CD4-positive, alpha-beta T cell (primary cell): ENCODE measurements at regions not wholly inside any gene's neighbourhood (a gene's known extent, or its start where the extent isn't known, plus 50 kb on each side); places are given as distances from the start of the nearest gene placed in this dataset.

Experiments used
- ATAC-seq: fragments of 200-7000 bp; cut with Tn5 transposase; one replicate; pipeline ENCODE4 v1.10.0; 2022; ENCODE audit warnings: mild to moderate bottlenecking; ENCODE audit not compliant: poor library complexity
- CTCF ChIA-PET: fragments of 350-600 bp; sonication (Branson Sonifier 250); formaldehyde crosslinking; loops from one replicate; lab custom pipeline; 2021; ENCODE audit warnings: antibody characterized with exemption, inconsistent platforms; lab: Charles Lee
- POLR2A ChIA-PET: fragments of 350-600 bp; sonication (Branson Sonifier 250); formaldehyde crosslinking; loops from one replicate; lab custom pipeline; 2021; ENCODE audit warnings: antibody characterized with exemption, inconsistent platforms; lab: Charles Lee
- DNase-seq, 14 experiments: peaks; one replicate each; pipeline ENCODE4 v3.0.0-alpha.2; 2013 to 2020; ENCODE audit warnings: mixed read lengths in 2 of 14
- H3K27ac ChIP-seq, 2 donors: one replicate each; pipeline versions ENCODE4 v1.5.1 to v1.7.0; 2013; ENCODE audit warnings: low read length in 2 of 2, low read depth in 1 of 2, mild to moderate bottlenecking in 1 of 2
- H3K27me3 ChIP-seq, 2 experiments: 1 replicate in 1 of 2; 2 replicates in 1 of 2; pipeline versions ENCODE4 v1.6.1 to v1.7.0; 2013; ENCODE audit warnings: low read length in 2 of 2, control low read depth in 1 of 2, mild to moderate bottlenecking in 1 of 2, moderate library complexity in 1 of 2; ENCODE audit not compliant: insufficient read depth in 2 of 2, control insufficient read depth in 1 of 2
- H3K36me3 ChIP-seq: one replicate; pipeline ENCODE4 v1.6.1; 2013; ENCODE audit warnings: low read length, control low read depth; ENCODE audit not compliant: insufficient read depth
- H3K4me1 ChIP-seq: one replicate; pipeline ENCODE4 v1.6.1; 2013; ENCODE audit warnings: low read length, control low read depth; ENCODE audit not compliant: insufficient read depth
- H3K4me3 ChIP-seq: one replicate; pipeline ENCODE4 v1.5.1; 2013; ENCODE audit warnings: mild to moderate bottlenecking, low read length, moderate library complexity
- H3K9me3 ChIP-seq, 2 experiments: 1 replicate in 1 of 2; 2 replicates in 1 of 2; pipeline versions ENCODE4 v1.6.1 to v1.7.0; 2013; ENCODE audit warnings: low read length in 2 of 2, mild to moderate bottlenecking in 2 of 2, control low read depth in 1 of 2, moderate library complexity in 1 of 2; ENCODE audit not compliant: control insufficient read depth in 1 of 2, insufficient read depth in 1 of 2
- H3K27ac Mint-ChIP-seq: one replicate; pipeline ENCODE4 v1.8.0; 2020; ENCODE audit warnings: mixed read lengths
- H3K27me3 Mint-ChIP-seq: one replicate; pipeline ENCODE4 v1.8.0; 2021; ENCODE audit warnings: mixed read lengths
- H3K36me3 Mint-ChIP-seq: one replicate; pipeline ENCODE4 v1.8.0; 2021; ENCODE audit warnings: low read depth, mixed read lengths
- H3K4me1 Mint-ChIP-seq: one replicate; pipeline ENCODE4 v1.8.0; 2021; ENCODE audit warnings: low read depth, mixed read lengths
- H3K4me3 Mint-ChIP-seq: one replicate; pipeline ENCODE4 v1.8.0; 2020; ENCODE audit warnings: mild to moderate bottlenecking, mixed read lengths
- H3K9me3 Mint-ChIP-seq: one replicate; pipeline ENCODE4 v1.8.0; 2020; ENCODE audit warnings: mixed read lengths
- intact Hi-C, 2 experiments: fragments of 100-400 bp; cut with DNase I in 1 of 2; cut with micrococcal nuclease in 1 of 2; formaldehyde crosslinking; loops; one replicate each; pipeline versions ENCODE4 v1.15.1 to v1.9.0; 2023 to 2025; cut with DNase I, micrococcal nuclease
- TF ChIP-seq, protein P1 (sequence below): fragments of 200-600 bp; IDR thresholded peaks from one replicate; pipeline ENCODE4 v1.8.0; 2022; ENCODE audit warnings: antibody characterized with exemption, mild to moderate bottlenecking

DNA sequence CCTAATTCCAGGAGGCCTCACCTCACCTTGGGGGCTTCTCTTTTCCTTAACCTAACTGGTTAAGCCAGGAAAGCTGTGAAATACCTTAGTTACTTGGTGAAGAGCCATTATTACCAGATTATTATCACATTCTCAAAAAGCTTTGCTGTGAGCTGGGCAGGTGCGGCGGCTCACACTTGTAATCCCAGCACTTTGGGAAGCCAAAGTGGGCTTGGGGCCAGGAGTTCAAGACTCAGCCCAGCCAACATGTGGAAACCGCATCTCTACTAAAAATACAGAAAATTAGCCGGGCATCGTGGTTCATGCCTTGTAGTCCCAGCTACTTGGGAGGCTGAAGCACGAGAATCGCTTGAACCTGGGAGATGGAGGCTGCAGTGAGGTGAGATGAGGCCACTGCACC is 102.4 kb upstream of the KLF6 start:
- no peaks in the 10 kb centered on the region for H3K9me3 ChIP-seq
- ChIA-PET CTCF (interaction anchor here (0.8 to 1.6 kb wide), 3 partner anchors 13 to 22 kb away, joined by 3 to 5 read pairs (median 4); no protein-coding TSS in a partner anchor), POLR2A (interaction anchor here (1.0 to 12.5 kb wide), 2 partner anchors 12 to 104 kb away, joined by 4 to 83 read pairs; partner anchors contain the start of gene KLF6)
- peak overlapping the region; percentile 15 for H3K4me3 ChIP-seq
- no peaks in the 10 kb centered on the region for H3K9me3 Mint-ChIP-seq
- no peak overlapping the region for H3K4me3 Mint-ChIP-seq
- DNase-seq (no peak), ATAC-seq (peak; percentile 24)
- H3K36me3 Mint-ChIP-seq = no peaks in the 10 kb centered on the region
- H3K27me3 ChIP-seq = no peaks in the 10 kb centered on the region
- peak overlapping the region in 1 of 2 donors; percentile 82 for H3K27ac ChIP-seq
- peaks cover 35% of the 10 kb centered on the region for H3K4me1 ChIP-seq
- TF ChIP-seq, protein P1, sequence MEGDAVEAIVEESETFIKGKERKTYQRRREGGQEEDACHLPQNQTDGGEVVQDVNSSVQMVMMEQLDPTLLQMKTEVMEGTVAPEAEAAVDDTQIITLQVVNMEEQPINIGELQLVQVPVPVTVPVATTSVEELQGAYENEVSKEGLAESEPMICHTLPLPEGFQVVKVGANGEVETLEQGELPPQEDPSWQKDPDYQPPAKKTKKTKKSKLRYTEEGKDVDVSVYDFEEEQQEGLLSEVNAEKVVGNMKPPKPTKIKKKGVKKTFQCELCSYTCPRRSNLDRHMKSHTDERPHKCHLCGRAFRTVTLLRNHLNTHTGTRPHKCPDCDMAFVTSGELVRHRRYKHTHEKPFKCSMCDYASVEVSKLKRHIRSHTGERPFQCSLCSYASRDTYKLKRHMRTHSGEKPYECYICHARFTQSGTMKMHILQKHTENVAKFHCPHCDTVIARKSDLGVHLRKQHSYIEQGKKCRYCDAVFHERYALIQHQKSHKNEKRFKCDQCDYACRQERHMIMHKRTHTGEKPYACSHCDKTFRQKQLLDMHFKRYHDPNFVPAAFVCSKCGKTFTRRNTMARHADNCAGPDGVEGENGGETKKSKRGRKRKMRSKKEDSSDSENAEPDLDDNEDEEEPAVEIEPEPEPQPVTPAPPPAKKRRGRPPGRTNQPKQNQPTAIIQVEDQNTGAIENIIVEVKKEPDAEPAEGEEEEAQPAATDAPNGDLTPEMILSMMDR = no peak
- H3K27me3 Mint-ChIP-seq = no peaks in the 10 kb centered on the region
- H3K4me1 Mint-ChIP-seq = peaks cover 22% of the 10 kb centered on the region
- H3K27ac Mint-ChIP-seq = peak overlapping the region; percentile 92
- no peaks in the 10 kb centered on the region for H3K36me3 ChIP-seq
- intact Hi-C loops = no loop called here

DNA sequence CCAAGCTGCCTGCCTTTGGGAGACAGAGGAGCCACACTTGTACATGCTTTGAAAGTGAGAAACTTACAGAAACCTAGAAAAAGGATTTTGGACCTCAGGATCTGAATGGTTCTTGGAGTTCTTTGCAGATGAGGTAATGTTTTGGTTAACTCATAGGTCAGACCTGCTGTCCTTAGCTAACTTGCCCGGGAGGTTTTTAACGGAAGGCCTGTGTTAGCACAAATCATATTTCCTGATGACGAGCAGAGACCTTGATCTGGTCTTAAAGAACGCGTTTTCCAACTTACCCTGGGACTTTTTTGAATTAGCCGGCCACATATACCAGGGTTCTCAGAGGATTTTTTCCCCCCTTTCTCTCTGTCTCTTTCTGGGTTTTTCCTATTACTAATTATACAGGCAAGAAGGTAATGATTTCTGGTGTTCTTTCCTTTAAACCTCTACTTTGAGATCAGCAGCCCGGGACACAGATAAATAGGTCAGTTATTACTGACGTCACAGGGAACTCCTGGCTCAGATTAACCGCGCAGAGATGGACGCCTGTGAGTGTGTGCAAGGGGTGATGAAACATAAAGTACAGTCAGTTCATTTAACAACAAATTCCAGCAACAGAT is 101.7 kb upstream of the KLF6 start:
- Mint-ChIP-seq H3K27ac (peak overlapping the region; percentile 92), H3K4me1 (peaks cover 15% of the 10 kb centered on the region), H3K27me3 (no peaks in the 10 kb centered on the region), H3K36me3 (no peaks in the 10 kb centered on the region), H3K4me3 (peak overlapping the region; percentile 4), H3K9me3 (no peaks in the 10 kb centered on the region)
- TF ChIP-seq, protein P1 = no peak
- intact Hi-C loops = no loop called here
- CTCF ChIA-PET = no interaction called here
- H3K4me1 ChIP-seq = peaks cover 31% of the 10 kb centered on the region
- peak in 2 of 14 experiments; percentile 52 to 70 for DNase-seq
- POLR2A ChIA-PET = interaction anchor here (1.0 to 12.5 kb wide), 3 partner anchors 11 to 103 kb away, joined by 3 to 83 read pairs (median 4); partner anchors contain the start of gene KLF6
- peak overlapping the region in 1 of 2 donors; percentile 82 for H3K27ac ChIP-seq
- no peaks in the 10 kb centered on the region for H3K27me3 ChIP-seq
- ATAC-seq = no peak
- H3K4me3 ChIP-seq = no peak overlapping the region
- H3K9me3 ChIP-seq = no peaks in the 10 kb centered on the region
- no peaks in the 10 kb centered on the region for H3K36me3 ChIP-seq

DNA sequence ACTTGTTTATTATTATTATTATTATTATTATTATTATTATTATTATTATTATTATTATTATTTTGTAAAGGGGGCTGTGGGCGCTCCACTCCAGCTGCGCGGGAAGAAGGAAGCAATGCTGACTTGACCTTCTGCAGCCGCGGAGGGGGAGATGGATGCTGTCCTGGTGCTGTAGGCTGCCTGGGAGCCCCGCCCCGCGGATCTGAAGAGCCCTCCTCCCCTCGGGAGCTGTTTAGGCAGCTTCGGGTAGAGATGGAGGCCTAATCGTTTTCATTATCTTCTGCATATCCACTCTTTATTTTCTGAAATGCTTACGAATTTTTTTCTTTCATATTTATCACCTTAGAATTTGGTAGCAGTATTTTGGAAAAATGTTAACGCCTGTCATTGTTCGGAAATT is 101.2 kb upstream of the KLF6 start:
- Mint-ChIP-seq H3K9me3 (no peaks in the 10 kb centered on the region), H3K36me3 (no peaks in the 10 kb centered on the region), H3K4me1 (peaks cover 15% of the 10 kb centered on the region), H3K27ac (peak overlapping the region; percentile 92), H3K27me3 (no peaks in the 10 kb centered on the region), H3K4me3 (no peak overlapping the region)
- ATAC-seq (no peak), DNase-seq (no peak)
- CTCF ChIA-PET = no interaction called here
- Histone ChIP-seq H3K27ac (no peak overlapping the region), H3K36me3 (no peaks in the 10 kb centered on the region), H3K27me3 (no peaks in the 10 kb centered on the region), H3K4me3 (no peak overlapping the region), H3K4me1 (peaks cover 27% of the 10 kb centered on the region), H3K9me3 (no peaks in the 10 kb centered on the region)
- POLR2A ChIA-PET = interaction anchor here (1.0 to 12.5 kb wide), 3 partner anchors 11 to 102 kb away, joined by 3 to 83 read pairs (median 4); partner anchors contain the start of gene KLF6
- TF ChIP-seq, protein P1 = no peak
- intact Hi-C loops = no loop called here
